Osteoblast (primary cell): ENCODE measurements at regions not wholly inside any gene's neighbourhood (a gene's known extent, or its start where the extent isn't known, plus 50 kb on each side); places are given as distances from the start of the nearest gene placed in this dataset.

ENCODE experiments used
- DNase-seq: peaks from one replicate; pipeline ENCODE4 v3.0.0; 2011; ENCODE audit warnings: low spot score, mixed read lengths; ENCODE audit not compliant: insufficient read length; ENCODE audit errors: missing footprints
- H2AFZ ChIP-seq: 2 replicates; pipeline ENCODE4 v1.6.0; 2011; ENCODE audit warnings: mild to moderate bottlenecking, low read length
- H3K27ac ChIP-seq: 2 replicates; pipeline ENCODE4 v1.5.1; 2011; ENCODE audit warnings: mild to moderate bottlenecking, low read depth, low read length, moderate library complexity
- H3K27me3 ChIP-seq: 2 replicates; pipeline ENCODE4 v1.6.0; 2012; ENCODE audit warnings: mild to moderate bottlenecking, control low read depth, inconsistent platforms, low read length, moderate library complexity; ENCODE audit not compliant: insufficient read depth
- H3K36me3 ChIP-seq: 2 replicates; pipeline ENCODE4 v1.5.1; 2011; ENCODE audit warnings: mild to moderate bottlenecking, low read length, control low read depth, moderate library complexity; ENCODE audit not compliant: insufficient read depth
- H3K4me1 ChIP-seq: 2 replicates; pipeline ENCODE4 v1.5.1; 2011; ENCODE audit warnings: mild to moderate bottlenecking, low read length, control low read depth, moderate library complexity; ENCODE audit not compliant: insufficient read depth
- H3K4me2 ChIP-seq: 2 replicates; pipeline ENCODE4 v1.6.0; 2011; ENCODE audit warnings: mild to moderate bottlenecking, low read length; ENCODE audit not compliant: insufficient read depth
- H3K4me3 ChIP-seq: fragments of 200-600 bp; sonication (generic); 3 replicates; pipeline ENCODE4 v1.5.1; 2012; ENCODE audit warnings: mild to moderate bottlenecking, low read length, inconsistent platforms; ENCODE audit not compliant: insufficient read depth
- H3K79me2 ChIP-seq: 2 replicates; pipeline ENCODE4 v1.6.0; 2012; ENCODE audit warnings: mild to moderate bottlenecking, low read length, control low read depth, inconsistent platforms; ENCODE audit not compliant: insufficient read depth
- H3K9me3 ChIP-seq: 2 replicates; pipeline ENCODE4 v1.5.1; 2011; ENCODE audit warnings: low read depth, low read length, control low read depth
- H4K20me1 ChIP-seq: 2 replicates; pipeline ENCODE4 v1.6.0; 2012; ENCODE audit warnings: mild to moderate bottlenecking, low read length, control low read depth; ENCODE audit not compliant: insufficient read depth
- TF ChIP-seq, protein P1 (sequence below): IDR thresholded peaks from 2 replicates; pipeline ENCODE4 v1.5.1; 2011; ENCODE audit warnings: mild to moderate bottlenecking, low read depth, low read length, moderate library complexity; ENCODE audit errors: extremely low read depth

DNA sequence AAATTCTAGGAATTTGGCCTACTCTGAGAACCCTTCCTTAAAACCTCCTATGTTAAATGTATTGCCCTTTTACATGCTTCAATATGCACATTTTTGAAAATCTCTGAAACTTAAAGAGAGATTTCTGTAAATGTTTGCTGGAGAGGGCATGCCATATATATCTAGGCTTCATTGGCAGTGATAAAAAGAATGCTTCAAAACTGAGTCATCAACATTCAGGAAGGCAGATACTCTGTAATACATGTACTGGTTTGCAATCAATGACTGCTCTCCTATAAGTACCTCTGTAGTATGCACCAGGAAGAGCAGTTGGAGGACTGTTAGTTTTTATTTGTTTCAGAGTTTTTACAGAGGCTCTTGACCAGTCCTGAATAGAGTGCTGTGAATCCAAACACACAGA lies 739.9 kb downstream of the SLC16A7 start:
- Histone ChIP-seq H3K27ac (no peak overlapping the region), H3K27me3 (no peaks in the 10 kb centered on the region), H3K9me3 (no peaks in the 10 kb centered on the region), H3K4me2 (no peak overlapping the region), H3K36me3 (no peaks in the 10 kb centered on the region), H3K79me2 (no peaks in the 10 kb centered on the region), H2AFZ (no peak overlapping the region), H4K20me1 (no peaks in the 10 kb centered on the region), H3K4me3 (no peak overlapping the region), H3K4me1 (no peaks in the 10 kb centered on the region)
- TF ChIP-seq, protein P1, sequence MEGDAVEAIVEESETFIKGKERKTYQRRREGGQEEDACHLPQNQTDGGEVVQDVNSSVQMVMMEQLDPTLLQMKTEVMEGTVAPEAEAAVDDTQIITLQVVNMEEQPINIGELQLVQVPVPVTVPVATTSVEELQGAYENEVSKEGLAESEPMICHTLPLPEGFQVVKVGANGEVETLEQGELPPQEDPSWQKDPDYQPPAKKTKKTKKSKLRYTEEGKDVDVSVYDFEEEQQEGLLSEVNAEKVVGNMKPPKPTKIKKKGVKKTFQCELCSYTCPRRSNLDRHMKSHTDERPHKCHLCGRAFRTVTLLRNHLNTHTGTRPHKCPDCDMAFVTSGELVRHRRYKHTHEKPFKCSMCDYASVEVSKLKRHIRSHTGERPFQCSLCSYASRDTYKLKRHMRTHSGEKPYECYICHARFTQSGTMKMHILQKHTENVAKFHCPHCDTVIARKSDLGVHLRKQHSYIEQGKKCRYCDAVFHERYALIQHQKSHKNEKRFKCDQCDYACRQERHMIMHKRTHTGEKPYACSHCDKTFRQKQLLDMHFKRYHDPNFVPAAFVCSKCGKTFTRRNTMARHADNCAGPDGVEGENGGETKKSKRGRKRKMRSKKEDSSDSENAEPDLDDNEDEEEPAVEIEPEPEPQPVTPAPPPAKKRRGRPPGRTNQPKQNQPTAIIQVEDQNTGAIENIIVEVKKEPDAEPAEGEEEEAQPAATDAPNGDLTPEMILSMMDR, result no peak
- DNase-seq, result no peak

DNA sequence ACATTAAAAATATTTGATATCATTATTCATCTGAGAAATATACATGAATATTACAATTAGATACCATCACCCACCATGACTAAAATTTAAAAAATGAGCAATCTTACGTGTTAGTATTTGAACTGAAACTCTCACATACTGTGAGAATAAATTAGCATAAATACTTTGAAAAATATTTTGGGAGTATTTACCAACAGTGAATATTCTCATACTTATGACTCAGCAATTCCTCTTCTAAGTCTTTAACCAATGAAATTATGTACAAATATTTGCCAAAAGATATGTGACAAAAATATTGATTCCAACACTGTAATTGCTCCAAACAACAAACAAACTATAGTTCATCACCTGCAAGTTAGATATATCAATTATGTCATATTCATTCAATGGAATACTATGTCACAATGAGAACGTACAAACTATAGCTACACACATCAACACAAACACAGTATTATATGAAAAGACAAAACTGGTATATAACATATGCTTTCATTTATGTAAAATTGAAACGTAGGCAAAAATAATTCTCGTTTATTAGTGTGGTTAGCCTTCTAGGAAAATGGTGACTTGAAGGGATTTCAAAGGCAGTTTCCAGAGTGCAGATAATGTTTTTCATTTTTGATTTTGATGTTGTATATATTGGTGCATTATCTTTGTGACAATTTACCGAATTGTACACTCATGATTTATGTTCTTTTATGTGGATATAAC lies 742.2 kb downstream of the SLC16A7 start:
- Histone ChIP-seq H4K20me1 (no peaks in the 10 kb centered on the region), H2AFZ (no peak overlapping the region), H3K4me1 (no peaks in the 10 kb centered on the region), H3K36me3 (no peaks in the 10 kb centered on the region), H3K4me2 (no peak overlapping the region), H3K79me2 (no peaks in the 10 kb centered on the region), H3K9me3 (no peaks in the 10 kb centered on the region), H3K27ac (no peak overlapping the region), H3K4me3 (no peak overlapping the region), H3K27me3 (no peaks in the 10 kb centered on the region)
- TF ChIP-seq, protein P1, result no peak
- DNase-seq, result no peak

GRCh38 chr12:60345442-60345841 lies 749.6 kb downstream of the SLC16A7 start:
- Histone ChIP-seq H3K79me2 (no peaks in the 10 kb centered on the region), H3K36me3 (no peaks in the 10 kb centered on the region), H3K4me1 (no peaks in the 10 kb centered on the region), H4K20me1 (no peaks in the 10 kb centered on the region), H3K27ac (no peak overlapping the region), H3K4me3 (no peak overlapping the region), H3K27me3 (no peaks in the 10 kb centered on the region), H2AFZ (no peak overlapping the region), H3K9me3 (no peaks in the 10 kb centered on the region), H3K4me2 (no peak overlapping the region)
- DNase-seq, result no peak
- TF ChIP-seq, protein P1, result no peak

DNA sequence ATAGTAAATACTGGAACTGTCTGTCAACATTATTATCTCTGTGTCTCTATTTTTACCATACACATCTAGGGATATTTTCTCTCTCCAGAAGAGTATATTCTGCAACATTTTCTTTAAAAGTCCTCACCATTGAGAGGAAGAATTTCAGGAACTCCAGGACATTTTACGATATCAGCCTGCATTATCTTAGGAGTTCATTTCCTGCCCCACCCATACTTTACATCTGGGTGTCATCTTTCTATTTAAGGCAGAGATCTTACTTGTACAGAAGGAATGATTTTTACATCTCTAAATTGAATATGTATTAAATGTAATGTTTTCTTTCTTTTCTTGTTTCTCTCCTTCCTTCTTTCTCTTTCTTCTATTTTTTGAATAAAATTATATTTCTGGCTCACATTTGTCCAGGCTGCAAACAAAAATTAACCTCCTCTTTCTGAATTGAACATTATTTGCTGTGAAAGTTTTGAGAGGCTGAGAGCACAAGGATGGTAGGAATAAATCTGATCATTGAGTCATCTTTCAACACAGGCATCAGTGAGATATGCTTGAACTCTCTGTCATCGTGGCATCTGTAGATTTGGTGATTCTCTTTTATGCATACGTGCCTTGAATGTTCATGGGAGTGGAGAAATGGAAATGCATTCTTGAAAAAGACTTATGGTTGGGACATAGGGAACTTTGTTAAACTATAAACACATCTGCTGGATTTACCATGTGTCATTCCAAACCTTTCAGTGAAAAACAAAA lies 753.6 kb downstream of the SLC16A7 start:
- DNase-seq, result no peak
- TF ChIP-seq, protein P1, result no peak
- H3K4me2 ChIP-seq, result no peak overlapping the region
- no peaks in the 10 kb centered on the region for H3K4me1 ChIP-seq
- no peak overlapping the region for H3K4me3 ChIP-seq
- H3K27ac ChIP-seq, result no peak overlapping the region
- H3K9me3 ChIP-seq, result peaks cover 1% of the 10 kb centered on the region
- no peak overlapping the region for H2AFZ ChIP-seq
- H3K27me3 ChIP-seq, result no peaks in the 10 kb centered on the region
- no peaks in the 10 kb centered on the region for H3K79me2 ChIP-seq
- no peaks in the 10 kb centered on the region for H4K20me1 ChIP-seq
- H3K36me3 ChIP-seq, result no peaks in the 10 kb centered on the region
